ENCODE measurements at regions not wholly inside any gene's neighbourhood (a gene's known extent, or its start where the extent isn't known, plus 50 kb on each side); places are given as distances from the start of the nearest gene placed in this dataset.

GRCh38 chr3:94522488-94522887, 459.6 kb downstream of the NSUN3 start:
- no peak for TF ChIP-seq EZH2 (IDR thresholded peaks at IDR 0.05; ENCODE audit: borderline replicate concordance, low read length)
- peak; percentile 23 to 25 for TF ChIP-seq CTCF (conservative IDR thresholded peaks at IDR 0.05 in 1 of 2, IDR thresholded peaks at IDR 0.05 in 1 of 2; ENCODE audit: extremely low read depth in 1 of 2, insufficient read depth in 1 of 2, low read depth in 1 of 2, low read length in 2 of 2)

Data from mammary epithelial cell (primary cell).